ENCODE measurements at regions not wholly inside any gene's neighbourhood (a gene's known extent, or its start where the extent isn't known, plus 50 kb on each side); places are given as distances from the start of the nearest gene placed in this dataset.

DNA sequence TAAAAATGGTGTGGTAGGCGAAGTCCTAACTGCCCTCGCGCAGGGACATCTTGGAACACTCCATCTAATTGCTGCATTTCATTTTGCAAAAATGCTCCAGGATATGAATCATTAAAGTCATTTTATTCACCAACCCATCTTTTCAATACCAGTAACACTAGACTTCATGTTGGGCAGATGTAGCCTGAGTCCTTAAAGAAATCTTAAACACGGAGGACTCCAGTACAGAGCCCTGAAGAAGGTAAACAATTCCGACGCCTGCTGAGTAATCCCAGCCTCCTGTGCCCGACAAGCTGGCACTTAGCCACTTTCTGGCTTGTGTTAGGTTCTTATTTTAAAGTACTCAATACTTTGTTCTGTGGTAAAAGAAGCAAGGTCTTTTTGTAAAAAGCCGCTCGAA, 58.0 kb upstream of the IRS2 start:
- intact Hi-C loops (cut with micrococcal nuclease): no loop called here
- DNase-seq (ENCODE audit: extremely low read depth in 1 of 4, low spot score in 3 of 4) (no peak), FAIRE-seq (no peak), ATAC-seq (no peak)
- Histone ChIP-seq H3K4me1 (replicated peaks in 1 of 2; ENCODE audit: control insufficient read depth in 2 of 2, insufficient read depth in 2 of 2, low read length in 2 of 2) (no peaks in the 10 kb centered on the region), H4K20me1 (replicated peaks; ENCODE audit: control insufficient read depth, insufficient read depth, low read length) (no peaks in the 10 kb centered on the region), H3K4me3 (no peak overlapping the region), H3K4me2 (ENCODE audit: insufficient read depth, low read length) (no peak overlapping the region), H3K79me2 (ENCODE audit: control insufficient read depth, insufficient read depth, low read length) (no peaks in the 10 kb centered on the region), H3K36me3 (ENCODE audit: control insufficient read depth, insufficient read depth, low read length) (no peaks in the 10 kb centered on the region), H3K27me3 (ENCODE audit: control insufficient read depth in 2 of 2, insufficient read depth in 2 of 2, low read length in 2 of 2) (peaks cover 17 to 40% of the 10 kb centered on the region in 2 experiments; a peak in 4 of 5 replicates), H3K9me3 (replicated peaks; ENCODE audit: control insufficient read depth, insufficient read depth, low read depth, low read length) (no peaks in the 10 kb centered on the region), H3K27ac (ENCODE audit: extremely low read depth, low read depth, low read length) (no peak overlapping the region), H3K9ac (ENCODE audit: insufficient read depth in 1 of 2, low read depth in 2 of 2, low read length in 2 of 2) (no peak overlapping the region), H2AFZ (ENCODE audit: low read depth, low read length) (no peak overlapping the region), H3K9me1 (ENCODE audit: control insufficient read depth, insufficient read depth, low read length) (no peaks in the 10 kb centered on the region)
- TF ChIP-seq COPS2 (conservative IDR thresholded peaks at IDR 0.05) (no peak), C11orf30 (IDR thresholded peaks at IDR 0.05; ENCODE audit: low read depth) (no peak), NCOA6 (IDR thresholded peaks at IDR 0.05) (no peak), PURB (CRISPR knock-in tag; IDR thresholded peaks at IDR 0.05; ENCODE audit: low read depth) (no peak)
- TF ChIP-seq, protein P1, sequence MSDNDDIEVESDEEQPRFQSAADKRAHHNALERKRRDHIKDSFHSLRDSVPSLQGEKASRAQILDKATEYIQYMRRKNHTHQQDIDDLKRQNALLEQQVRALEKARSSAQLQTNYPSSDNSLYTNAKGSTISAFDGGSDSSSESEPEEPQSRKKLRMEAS (CRISPR knock-in tag; IDR thresholded peaks at IDR 0.05): no peak
- TF ChIP-seq, protein P2, sequence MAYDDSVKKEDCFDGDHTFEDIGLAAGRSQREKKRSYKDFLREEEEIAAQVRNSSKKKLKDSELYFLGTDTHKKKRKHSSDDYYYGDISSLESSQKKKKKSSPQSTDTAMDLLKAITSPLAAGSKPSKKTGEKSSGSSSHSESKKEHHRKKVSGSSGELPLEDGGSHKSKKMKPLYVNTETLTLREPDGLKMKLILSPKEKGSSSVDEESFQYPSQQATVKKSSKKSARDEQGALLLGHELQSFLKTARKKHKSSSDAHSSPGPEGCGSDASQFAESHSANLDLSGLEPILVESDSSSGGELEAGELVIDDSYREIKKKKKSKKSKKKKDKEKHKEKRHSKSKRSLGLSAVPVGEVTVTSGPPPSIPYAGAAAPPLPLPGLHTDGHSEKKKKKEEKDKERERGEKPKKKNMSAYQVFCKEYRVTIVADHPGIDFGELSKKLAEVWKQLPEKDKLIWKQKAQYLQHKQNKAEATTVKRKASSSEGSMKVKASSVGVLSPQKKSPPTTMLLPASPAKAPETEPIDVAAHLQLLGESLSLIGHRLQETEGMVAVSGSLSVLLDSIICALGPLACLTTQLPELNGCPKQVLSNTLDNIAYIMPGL (CRISPR knock-in tag; IDR thresholded peaks at IDR 0.05): no peak
- TF ChIP-seq, protein P3, sequence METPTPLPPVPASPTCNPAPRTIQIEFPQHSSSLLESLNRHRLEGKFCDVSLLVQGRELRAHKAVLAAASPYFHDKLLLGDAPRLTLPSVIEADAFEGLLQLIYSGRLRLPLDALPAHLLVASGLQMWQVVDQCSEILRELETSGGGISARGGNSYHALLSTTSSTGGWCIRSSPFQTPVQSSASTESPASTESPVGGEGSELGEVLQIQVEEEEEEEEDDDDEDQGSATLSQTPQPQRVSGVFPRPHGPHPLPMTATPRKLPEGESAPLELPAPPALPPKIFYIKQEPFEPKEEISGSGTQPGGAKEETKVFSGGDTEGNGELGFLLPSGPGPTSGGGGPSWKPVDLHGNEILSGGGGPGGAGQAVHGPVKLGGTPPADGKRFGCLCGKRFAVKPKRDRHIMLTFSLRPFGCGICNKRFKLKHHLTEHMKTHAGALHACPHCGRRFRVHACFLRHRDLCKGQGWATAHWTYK (CRISPR knock-in tag; IDR thresholded peaks at IDR 0.05): no peak
- WGBS (ENCODE audit: insufficient coverage, low coverage, missing lambda C conversion rate): 1% methylated on average over 9 of the region's 9 CpGs
- BruUV-seq (replicated peaks): no TSS peak
- in situ Hi-C loops (cut with MboI): no loop called here
- ChIA-PET POLR2A (no interaction called here), CTCF (ENCODE audit: low intra/inter-chr PET ratio) (no interaction called here)
